ENCODE measurements at regions not wholly inside any gene's neighbourhood (a gene's known extent, or its start where the extent isn't known, plus 50 kb on each side); places are given as distances from the start of the nearest gene placed in this dataset.

- Histone ChIP-seq H2AFZ (ENCODE audit: low read depth) (no peak overlapping the region), H3K9ac (no peak overlapping the region), H3K4me1 (ENCODE audit: low read depth, poor library complexity, severe bottlenecking) (no peaks in the 10 kb centered on the region), H3K27me3 (ENCODE audit: insufficient read depth, low read depth) (no peaks in the 10 kb centered on the region), H3K4me2 (no peak overlapping the region), H3K79me2 (ENCODE audit: insufficient read depth, low read depth) (no peaks in the 10 kb centered on the region), H3K36me3 (ENCODE audit: insufficient read depth) (no peaks in the 10 kb centered on the region), H3K4me3 (IDR thresholded peaks at IDR 0.05; ENCODE audit: insufficient read depth, low read depth, low read length) (no peak overlapping the region), H3K27ac (no peak overlapping the region), H4K20me1 (ENCODE audit: insufficient read depth) (no peaks in the 10 kb centered on the region)
- TF ChIP-seq CTCF (conservative IDR thresholded peaks at IDR 0.05; ENCODE audit: low read depth, low read length) = no peak
Measured at GRCh38 chr1:68571454-68572235, 74.8 kb upstream of the DEPDC1 start.

GRCh38 chr1:68585351-68585750, 88.5 kb upstream of the DEPDC1 start:
- Histone ChIP-seq H3K36me3 (ENCODE audit: insufficient read depth) (no peaks in the 10 kb centered on the region), H3K9ac (no peak overlapping the region), H3K4me1 (ENCODE audit: low read depth, poor library complexity, severe bottlenecking) (no peaks in the 10 kb centered on the region), H4K20me1 (ENCODE audit: insufficient read depth) (no peaks in the 10 kb centered on the region), H3K79me2 (ENCODE audit: insufficient read depth, low read depth) (no peaks in the 10 kb centered on the region), H2AFZ (ENCODE audit: low read depth) (no peak overlapping the region), H3K4me3 (IDR thresholded peaks at IDR 0.05; ENCODE audit: insufficient read depth, low read depth, low read length) (no peak overlapping the region), H3K4me2 (no peak overlapping the region), H3K27me3 (ENCODE audit: insufficient read depth, low read depth) (no peaks in the 10 kb centered on the region), H3K27ac (no peak overlapping the region)
- TF ChIP-seq CTCF (conservative IDR thresholded peaks at IDR 0.05; ENCODE audit: low read depth, low read length) = no peak

GRCh38 chr1:68586766-68587165, 89.9 kb upstream of the DEPDC1 start:
- Histone ChIP-seq H3K9ac (no peak overlapping the region), H3K4me3 (IDR thresholded peaks at IDR 0.05; ENCODE audit: insufficient read depth, low read depth, low read length) (no peak overlapping the region), H3K79me2 (ENCODE audit: insufficient read depth, low read depth) (no peaks in the 10 kb centered on the region), H3K27me3 (ENCODE audit: insufficient read depth, low read depth) (no peaks in the 10 kb centered on the region), H3K27ac (no peak overlapping the region), H3K4me2 (no peak overlapping the region), H4K20me1 (ENCODE audit: insufficient read depth) (no peaks in the 10 kb centered on the region), H3K4me1 (ENCODE audit: low read depth, poor library complexity, severe bottlenecking) (no peaks in the 10 kb centered on the region), H3K36me3 (ENCODE audit: insufficient read depth) (no peaks in the 10 kb centered on the region), H2AFZ (ENCODE audit: low read depth) (no peak overlapping the region)
- TF ChIP-seq CTCF (conservative IDR thresholded peaks at IDR 0.05; ENCODE audit: low read depth, low read length) = no peak

GRCh38 chr1:68588304-68588703, 91.4 kb upstream of the DEPDC1 start:
- Histone ChIP-seq H3K36me3 (ENCODE audit: insufficient read depth) (no peaks in the 10 kb centered on the region), H3K4me2 (no peak overlapping the region), H3K4me1 (ENCODE audit: low read depth, poor library complexity, severe bottlenecking) (no peaks in the 10 kb centered on the region), H3K9ac (no peak overlapping the region), H3K4me3 (IDR thresholded peaks at IDR 0.05; ENCODE audit: insufficient read depth, low read depth, low read length) (no peak overlapping the region), H3K79me2 (ENCODE audit: insufficient read depth, low read depth) (no peaks in the 10 kb centered on the region), H3K27ac (no peak overlapping the region), H3K27me3 (ENCODE audit: insufficient read depth, low read depth) (no peaks in the 10 kb centered on the region), H2AFZ (ENCODE audit: low read depth) (no peak overlapping the region), H4K20me1 (ENCODE audit: insufficient read depth) (no peaks in the 10 kb centered on the region)
- no peak for TF ChIP-seq CTCF (conservative IDR thresholded peaks at IDR 0.05; ENCODE audit: low read depth, low read length)
